ENCODE measurements at regions not wholly inside any gene's neighbourhood (a gene's known extent, or its start where the extent isn't known, plus 50 kb on each side); places are given as distances from the start of the nearest gene placed in this dataset.

DNA sequence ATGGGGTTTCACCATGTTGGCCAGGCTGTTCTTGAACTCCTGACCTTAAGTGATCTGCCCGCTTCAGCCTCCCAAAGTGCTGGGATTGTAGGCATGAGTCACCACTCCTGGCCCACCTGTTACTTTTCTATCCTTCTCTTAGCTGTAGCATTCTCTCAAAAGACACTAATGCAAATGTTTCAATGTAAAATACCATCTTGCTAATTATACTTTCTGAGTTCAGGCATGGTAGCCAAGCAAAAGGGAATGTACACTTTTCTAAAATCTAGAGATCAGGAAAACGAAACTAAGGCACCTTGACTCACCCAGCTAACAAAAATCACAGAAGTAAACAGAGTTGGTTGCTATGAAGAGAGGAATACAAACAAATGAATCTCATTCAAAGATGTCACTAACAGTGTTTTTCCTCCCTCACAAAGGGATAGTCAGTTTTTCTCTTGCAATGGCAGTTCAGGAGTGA, 401.0 kb upstream of the NRP1 start:
- DNase-seq (ENCODE audit: low spot score): no peak
- Mint-ChIP-seq H3K27me3 (ENCODE audit: insufficient read depth) (no peaks in the 10 kb centered on the region), H3K36me3 (ENCODE audit: low read depth) (no peaks in the 10 kb centered on the region), H3K27ac (no peak overlapping the region), H3K9me3 (no peaks in the 10 kb centered on the region), H3K4me3 (no peak overlapping the region), H3K4me1 (ENCODE audit: low read depth) (no peaks in the 10 kb centered on the region)
- intact Hi-C loops (cut with micrococcal nuclease): no loop called here

DNA sequence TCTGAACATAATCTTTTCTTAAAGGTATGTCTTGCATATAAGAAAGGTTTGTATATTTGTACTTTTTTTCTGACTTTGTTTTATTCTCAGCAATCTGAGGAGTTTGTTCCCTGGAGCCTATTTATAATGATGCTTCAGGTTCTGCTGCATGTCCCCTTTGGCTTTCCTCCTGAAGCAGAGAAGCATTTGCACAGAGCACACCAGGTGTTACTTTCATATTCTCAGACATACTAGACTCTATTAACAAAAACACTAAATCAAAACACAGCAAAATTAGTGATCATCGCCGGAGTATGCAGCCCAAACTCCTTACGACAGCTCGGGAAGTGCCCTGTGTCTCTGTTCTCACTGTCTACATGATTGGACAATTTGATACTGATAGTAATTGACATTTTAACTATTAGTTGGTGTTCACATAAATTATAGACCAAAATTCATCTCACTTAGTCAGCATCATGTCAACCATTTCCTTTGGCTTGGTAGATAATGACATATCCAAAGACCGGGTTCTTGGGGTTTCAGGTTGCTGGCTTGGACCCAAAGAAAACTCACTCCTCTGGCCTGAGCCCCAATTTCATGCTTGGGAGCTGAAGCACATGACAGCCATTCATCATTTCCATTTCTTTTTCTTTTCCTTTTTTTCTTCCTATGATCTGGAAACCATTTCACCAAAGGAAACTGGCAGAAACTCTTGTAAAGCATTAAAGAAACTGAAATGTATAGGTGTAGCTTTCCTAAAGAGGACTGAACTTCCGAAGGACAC, 400.1 kb upstream of the NRP1 start:
- intact Hi-C loops (cut with micrococcal nuclease): no loop called here
- Mint-ChIP-seq H3K4me3 (no peak overlapping the region), H3K36me3 (ENCODE audit: low read depth) (no peaks in the 10 kb centered on the region), H3K4me1 (ENCODE audit: low read depth) (no peaks in the 10 kb centered on the region), H3K27ac (no peak overlapping the region), H3K9me3 (no peaks in the 10 kb centered on the region), H3K27me3 (ENCODE audit: insufficient read depth) (peaks cover 2% of the 10 kb centered on the region)
- DNase-seq (ENCODE audit: low spot score): no peak

GRCh38 chr10:33733058-33733457, 398.6 kb upstream of the NRP1 start:
- no peak overlapping the region for H3K4me3 Mint-ChIP-seq
- intact Hi-C loops (cut with micrococcal nuclease): no loop called here
- H3K36me3 Mint-ChIP-seq (ENCODE audit: low read depth): no peaks in the 10 kb centered on the region
- no peak overlapping the region for H3K27ac Mint-ChIP-seq
- peaks cover 2% of the 10 kb centered on the region for H3K27me3 Mint-ChIP-seq (ENCODE audit: insufficient read depth)
- DNase-seq (ENCODE audit: low spot score): no peak
- no peaks in the 10 kb centered on the region for H3K4me1 Mint-ChIP-seq (ENCODE audit: low read depth)
- H3K9me3 Mint-ChIP-seq: no peaks in the 10 kb centered on the region

GRCh38 chr10:33732161-33732680, 397.8 kb upstream of the NRP1 start:
- Mint-ChIP-seq H3K9me3 (no peaks in the 10 kb centered on the region), H3K4me3 (no peak overlapping the region), H3K36me3 (ENCODE audit: low read depth) (no peaks in the 10 kb centered on the region), H3K4me1 (ENCODE audit: low read depth) (no peaks in the 10 kb centered on the region), H3K27ac (no peak overlapping the region), H3K27me3 (ENCODE audit: insufficient read depth) (peaks cover 2% of the 10 kb centered on the region)
- DNase-seq (ENCODE audit: low spot score): no peak
- intact Hi-C loops (cut with micrococcal nuclease): no loop called here

GRCh38 chr10:33731322-33731721, 396.9 kb upstream of the NRP1 start:
- Mint-ChIP-seq H3K27me3 (ENCODE audit: insufficient read depth) (peaks cover 2% of the 10 kb centered on the region), H3K4me3 (no peak overlapping the region), H3K36me3 (ENCODE audit: low read depth) (no peaks in the 10 kb centered on the region), H3K4me1 (ENCODE audit: low read depth) (no peaks in the 10 kb centered on the region), H3K9me3 (no peaks in the 10 kb centered on the region), H3K27ac (no peak overlapping the region)
- intact Hi-C loops (cut with micrococcal nuclease): no loop called here
- no peak for DNase-seq (ENCODE audit: low spot score)

DNA sequence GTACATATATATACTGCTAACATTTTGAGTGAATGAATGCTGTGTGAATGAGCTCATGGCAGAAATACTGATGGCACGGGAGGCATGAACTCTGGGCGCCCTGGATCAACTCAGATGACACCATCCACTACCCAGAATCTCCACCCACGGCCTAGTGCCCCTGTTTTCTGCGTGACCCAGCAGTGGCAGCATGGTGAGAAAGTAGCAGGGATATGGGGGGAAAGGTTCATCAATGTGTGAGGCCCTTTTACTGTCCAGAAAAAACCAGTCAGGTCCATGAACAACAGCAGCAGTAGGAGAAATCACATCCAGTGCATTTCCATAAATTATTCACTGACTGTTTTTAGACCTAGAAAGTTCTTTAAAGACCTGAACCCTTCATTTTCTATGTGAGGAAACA, 391.0 kb upstream of the NRP1 start:
- H3K4me1 Mint-ChIP-seq (ENCODE audit: low read depth): no peaks in the 10 kb centered on the region
- intact Hi-C loops (cut with micrococcal nuclease): no loop called here
- no peak overlapping the region for H3K4me3 Mint-ChIP-seq
- H3K27ac Mint-ChIP-seq: no peak overlapping the region
- no peaks in the 10 kb centered on the region for H3K36me3 Mint-ChIP-seq (ENCODE audit: low read depth)
- no peak for DNase-seq (ENCODE audit: low spot score)
- H3K27me3 Mint-ChIP-seq (ENCODE audit: insufficient read depth): peaks cover 2% of the 10 kb centered on the region
- no peaks in the 10 kb centered on the region for H3K9me3 Mint-ChIP-seq

GRCh38 chr10:33723181-33723580, 388.7 kb upstream of the NRP1 start:
- Mint-ChIP-seq H3K36me3 (ENCODE audit: low read depth) (no peaks in the 10 kb centered on the region), H3K27ac (no peak overlapping the region), H3K4me1 (ENCODE audit: low read depth) (no peaks in the 10 kb centered on the region), H3K4me3 (no peak overlapping the region), H3K27me3 (ENCODE audit: insufficient read depth) (no peaks in the 10 kb centered on the region), H3K9me3 (no peaks in the 10 kb centered on the region)
- intact Hi-C loops (cut with micrococcal nuclease): no loop called here
- DNase-seq (ENCODE audit: low spot score): no peak

DNA sequence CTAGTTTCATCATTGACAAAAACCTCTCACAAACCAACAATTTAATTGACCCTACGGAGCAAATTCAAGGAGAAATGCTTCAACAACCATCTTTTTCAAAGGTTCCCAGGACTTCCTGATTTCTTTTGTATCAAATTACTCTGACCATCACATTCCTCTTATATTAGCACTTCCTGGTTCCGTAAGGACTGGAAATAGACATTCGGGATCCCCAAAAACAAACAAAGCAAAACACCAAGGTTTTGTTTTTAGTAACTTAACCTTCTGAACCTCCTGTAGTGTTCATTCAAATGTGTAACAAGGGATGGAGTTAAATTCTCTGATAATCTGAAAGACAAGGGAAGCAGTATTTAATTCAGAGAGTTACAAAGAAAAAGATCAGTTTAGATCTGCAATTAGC, 387.6 kb upstream of the NRP1 start:
- Mint-ChIP-seq H3K27me3 (ENCODE audit: insufficient read depth) (no peaks in the 10 kb centered on the region), H3K4me1 (ENCODE audit: low read depth) (no peaks in the 10 kb centered on the region), H3K36me3 (ENCODE audit: low read depth) (no peaks in the 10 kb centered on the region), H3K9me3 (no peaks in the 10 kb centered on the region), H3K4me3 (no peak overlapping the region), H3K27ac (no peak overlapping the region)
- DNase-seq (ENCODE audit: low spot score): no peak
- intact Hi-C loops (cut with micrococcal nuclease): no loop called here

DNA sequence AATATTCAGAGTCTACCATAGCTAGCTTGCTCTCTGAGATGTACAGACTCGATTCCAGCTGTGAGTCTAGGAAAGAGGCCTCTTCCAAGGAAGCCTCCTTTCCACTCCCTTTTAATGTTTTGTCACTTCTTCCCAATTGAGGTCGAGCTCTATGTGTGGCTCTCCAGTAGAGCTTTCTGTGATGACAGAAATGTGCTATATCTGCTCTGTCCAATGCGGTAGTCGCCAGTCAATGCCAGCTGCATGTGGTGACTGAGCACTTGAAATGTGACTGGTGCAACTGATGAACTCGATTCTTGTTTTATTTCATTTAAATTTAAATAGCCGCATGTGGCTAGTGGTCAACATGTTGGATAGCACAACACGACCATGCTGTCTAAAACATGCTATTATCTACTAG, 387.0 kb upstream of the NRP1 start:
- H3K27me3 Mint-ChIP-seq (ENCODE audit: insufficient read depth): no peaks in the 10 kb centered on the region
- no peaks in the 10 kb centered on the region for H3K4me1 Mint-ChIP-seq (ENCODE audit: low read depth)
- no peak for DNase-seq (ENCODE audit: low spot score)
- intact Hi-C loops (cut with micrococcal nuclease): no loop called here
- no peak overlapping the region for H3K4me3 Mint-ChIP-seq
- no peak overlapping the region for H3K27ac Mint-ChIP-seq
- H3K36me3 Mint-ChIP-seq (ENCODE audit: low read depth): no peaks in the 10 kb centered on the region
- H3K9me3 Mint-ChIP-seq: no peaks in the 10 kb centered on the region

DNA sequence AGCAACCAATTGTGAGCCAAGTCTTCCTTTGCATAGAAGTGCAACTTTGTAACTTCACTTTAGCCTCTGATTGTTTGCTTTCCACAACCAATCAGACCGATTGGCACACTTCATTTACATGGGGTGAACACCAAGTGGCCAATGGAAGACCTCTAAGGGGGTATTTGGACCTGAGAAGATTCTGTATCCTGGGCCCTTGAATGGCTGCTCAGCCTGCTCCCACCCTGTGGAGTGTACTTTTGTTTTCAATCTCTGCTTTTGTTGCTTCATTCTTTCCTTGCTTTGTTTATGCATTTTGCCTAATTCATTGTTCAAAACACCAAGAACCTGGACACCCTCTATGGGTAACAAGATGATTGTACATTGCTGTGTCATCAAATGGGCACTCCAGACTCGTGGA, 385.7 kb upstream of the NRP1 start:
- no peak overlapping the region for H3K27ac Mint-ChIP-seq
- intact Hi-C loops (cut with micrococcal nuclease): no loop called here

DNA sequence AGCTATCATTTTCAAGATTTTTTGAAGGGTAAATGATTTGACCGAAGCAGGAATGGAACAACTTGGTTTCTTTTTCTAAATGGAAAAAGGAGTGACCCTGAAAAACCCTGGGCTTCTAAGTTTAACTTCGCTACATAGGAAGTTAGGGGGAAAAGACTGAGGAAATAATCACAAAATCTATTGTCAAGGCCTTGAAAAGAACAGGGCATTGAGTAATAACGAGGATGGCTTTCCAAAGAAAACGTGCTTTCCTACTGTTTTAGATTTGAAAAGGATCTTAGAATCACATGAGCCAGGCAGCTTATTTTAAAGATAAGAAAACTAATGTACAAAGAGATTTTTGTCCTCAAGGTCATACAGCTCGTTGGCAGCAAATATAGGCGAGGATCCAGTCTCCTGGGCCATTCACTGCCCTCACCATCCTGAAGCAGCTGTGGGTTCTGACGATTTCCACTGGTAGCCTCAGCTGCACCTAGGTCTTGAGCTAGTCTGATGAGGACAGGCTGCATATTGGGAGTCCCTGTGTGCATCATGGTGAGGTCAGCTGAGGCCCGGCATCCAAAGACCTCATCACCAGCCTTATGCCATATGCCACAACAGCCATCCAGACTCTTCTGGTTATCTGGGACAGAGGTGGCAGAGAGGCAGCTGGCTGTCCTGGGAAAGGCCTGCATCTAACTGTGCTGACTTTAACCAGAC, 384.7 kb upstream of the NRP1 start:
- Mint-ChIP-seq H3K36me3 (ENCODE audit: low read depth) (no peaks in the 10 kb centered on the region), H3K9me3 (no peaks in the 10 kb centered on the region), H3K4me3 (no peak overlapping the region), H3K27me3 (ENCODE audit: insufficient read depth) (no peaks in the 10 kb centered on the region), H3K27ac (no peak overlapping the region), H3K4me1 (ENCODE audit: low read depth) (no peaks in the 10 kb centered on the region)
- intact Hi-C loops (cut with micrococcal nuclease): no loop called here
- no peak for DNase-seq (ENCODE audit: low spot score)

More for the DNA sequence above, 385.7 kb upstream of the NRP1 start:
- no peak for DNase-seq (ENCODE audit: low spot score)
- Mint-ChIP-seq H3K36me3 (ENCODE audit: low read depth) (no peaks in the 10 kb centered on the region), H3K9me3 (no peaks in the 10 kb centered on the region), H3K27me3 (ENCODE audit: insufficient read depth) (no peaks in the 10 kb centered on the region), H3K4me3 (no peak overlapping the region), H3K4me1 (ENCODE audit: low read depth) (no peaks in the 10 kb centered on the region)

DNA sequence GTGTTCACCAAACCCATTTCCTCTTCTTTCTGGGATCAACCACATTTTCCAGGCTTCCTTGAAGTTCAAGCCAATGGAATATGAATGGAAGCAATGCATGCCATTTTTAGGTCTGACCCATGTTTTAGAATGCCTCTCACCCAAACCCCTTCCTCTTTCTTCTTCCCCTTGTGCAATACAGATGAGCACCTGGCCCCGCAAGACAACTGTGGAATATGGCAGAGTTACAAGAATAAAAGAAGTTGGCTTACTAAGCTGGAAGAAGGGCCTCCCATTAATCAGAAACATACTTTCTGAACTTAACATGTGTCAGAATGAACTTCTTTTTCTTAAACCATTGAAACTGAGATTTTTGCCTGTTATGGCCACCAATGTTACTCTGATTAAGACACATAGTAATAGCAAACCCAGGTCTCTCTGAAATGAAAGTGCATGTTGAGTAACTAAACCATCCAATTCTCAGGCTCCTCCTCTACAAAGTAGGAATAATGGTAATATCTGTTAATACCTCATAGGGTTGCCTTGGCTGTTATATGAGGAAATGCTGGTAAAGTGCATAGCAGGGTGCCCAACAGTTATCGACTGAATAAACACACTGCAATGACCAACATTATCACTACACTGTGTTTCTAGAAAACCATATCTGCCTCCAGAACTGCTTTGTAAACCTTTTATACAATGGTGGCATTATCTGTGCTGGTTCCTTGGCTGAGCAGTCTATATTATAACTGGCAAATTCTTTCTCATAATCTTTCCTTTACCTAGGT, 382.2 kb upstream of the NRP1 start:
- DNase-seq (ENCODE audit: low spot score): no peak
- intact Hi-C loops (cut with micrococcal nuclease): no loop called here

More for the DNA sequence above, 382.2 kb upstream of the NRP1 start:
- H3K27me3 Mint-ChIP-seq (ENCODE audit: insufficient read depth): no peaks in the 10 kb centered on the region
- H3K36me3 Mint-ChIP-seq (ENCODE audit: low read depth): no peaks in the 10 kb centered on the region
- H3K9me3 Mint-ChIP-seq: no peaks in the 10 kb centered on the region
- no peaks in the 10 kb centered on the region for H3K4me1 Mint-ChIP-seq (ENCODE audit: low read depth)
- no peak overlapping the region for H3K4me3 Mint-ChIP-seq
- no peak overlapping the region for H3K27ac Mint-ChIP-seq

Measured in activated T-helper 1 cell treated with anti-CD3 and anti-CD28 coated beads, Interleukin-12 subunit alpha, Interleukin-12 subunit beta, Interleukin-2, Interleukin-4 antibody, amounts not matched to agents 30 ng/mL and 10 ng/mL and 1 ng/mL, durations not matched to agents 14 hours and 24 hours and 36 hours (primary cell).